Posterior vena cava (tissue), 2 donors: ENCODE measurements at regions not wholly inside any gene's neighbourhood (a gene's known extent, or its start where the extent isn't known, plus 50 kb on each side); places are given as distances from the start of the nearest gene placed in this dataset.
"Not testable (repeated sequence)": the region's sequence is repeated elsewhere in the genome, so short reads cannot be mapped to it uniquely, and the experiment has no call there.

Experiments
- DNase-seq: peaks from one replicate; pipeline ENCODE4 v3.0.0-alpha.2; 2020; ENCODE audit warnings: low spot score
- intact Hi-C, 2 donors: fragments of 100-400 bp; cut with DNase I; formaldehyde crosslinking; loops; one replicate each; pipeline versions ENCODE4 v1.14.1 to v1.14.2; 2022 to 2023
- donor health status: DM: yes; HTN: yes; CAD: no.
- donor health status: DM: yes; HTN: yes; CAD: no.

- DNase-seq: no peak
- intact Hi-C loops: no loop called here
Measured at GRCh38 chr13:65504213-65504612, 1725.9 kb downstream of the PCDH9 start.

- DNase-seq: no peak
- intact Hi-C loops: no loop called here
Measured at GRCh38 chr13:65500481-65500880, 1729.7 kb downstream of the PCDH9 start.

- intact Hi-C loops: no loop called here
- DNase-seq: no peak
Measured at GRCh38 chr13:65499256-65499655, 1730.9 kb downstream of the PCDH9 start.

- intact Hi-C loops: no loop called here
- no peak for DNase-seq
Measured at GRCh38 chr13:65497265-65497664, 1732.9 kb downstream of the PCDH9 start.

GRCh38 chr13:65490725-65491124 lies 1739.4 kb downstream of the PCDH9 start:
- intact Hi-C loops, DNase-seq: not testable (repeated sequence)

- DNase-seq: no peak
- intact Hi-C loops: no loop called here
Measured at GRCh38 chr13:65488606-65489005, 1741.5 kb downstream of the PCDH9 start.

- no peak for DNase-seq
- intact Hi-C loops: no loop called here
Measured at GRCh38 chr13:65479692-65480091, 1750.4 kb downstream of the PCDH9 start.

GRCh38 chr13:65473196-65473595 lies 1756.9 kb downstream of the PCDH9 start:
- intact Hi-C loops: no loop called here
- DNase-seq: no peak

GRCh38 chr13:65472336-65472735 lies 1757.8 kb downstream of the PCDH9 start:
- intact Hi-C loops: no loop called here

GRCh38 chr13:65470781-65471180 lies 1759.4 kb downstream of the PCDH9 start:
- intact Hi-C loops: no loop called here
- no peak for DNase-seq

More at GRCh38 chr13:65472336-65472735, 1757.8 kb downstream of the PCDH9 start:
- no peak for DNase-seq

GRCh38 chr13:65468628-65469027 lies 1761.5 kb downstream of the PCDH9 start:
- no peak for DNase-seq

GRCh38 chr13:65461590-65461989 lies 1768.5 kb downstream of the PCDH9 start:
- intact Hi-C loops: no loop called here
- DNase-seq: no peak

More at GRCh38 chr13:65468628-65469027, 1761.5 kb downstream of the PCDH9 start:
- intact Hi-C loops: no loop called here

GRCh38 chr13:65460136-65460535 lies 1770.0 kb downstream of the PCDH9 start:
- DNase-seq: no peak
- intact Hi-C loops: no loop called here

- no peak for DNase-seq
- intact Hi-C loops: no loop called here
Measured at GRCh38 chr13:65456150-65456912, 1773.8 kb downstream of the PCDH9 start.

GRCh38 chr13:65454403-65454802 lies 1775.7 kb downstream of the PCDH9 start:
- no peak for DNase-seq
- intact Hi-C loops: no loop called here

GRCh38 chr13:65453982-65454381 lies 1776.2 kb downstream of the PCDH9 start:
- no peak for DNase-seq
- intact Hi-C loops: no loop called here

- DNase-seq: no peak
- intact Hi-C loops: no loop called here
Measured at GRCh38 chr13:65445340-65445739, 1784.8 kb downstream of the PCDH9 start.

- DNase-seq: no peak
- intact Hi-C loops: no loop called here
Measured at GRCh38 chr13:65435590-65435989, 1794.5 kb downstream of the PCDH9 start.

GRCh38 chr13:65417953-65418352 lies 1812.2 kb downstream of the PCDH9 start:
- no peak for DNase-seq
- intact Hi-C loops: no loop called here

GRCh38 chr13:65416784-65417183 lies 1813.4 kb downstream of the PCDH9 start:
- no peak for DNase-seq
- intact Hi-C loops: no loop called here

- intact Hi-C loops: no loop called here
- no peak for DNase-seq
Measured at GRCh38 chr13:65414187-65414586, 1815.9 kb downstream of the PCDH9 start.
